Stimulated activated CD8-positive, alpha-beta memory T cell treated with anti-CD3 and anti-CD28 coated beads, Interleukin-4, amount 100 ng/mL, for 1 hour (primary cell): ENCODE measurements at regions not wholly inside any gene's neighbourhood (a gene's known extent, or its start where the extent isn't known, plus 50 kb on each side); places are given as distances from the start of the nearest gene placed in this dataset.
A peak's percentile ranks its signal among the peaks of the same experiment; 100 is the strongest.

ENCODE experiments used
- DNase-seq, 2 donors: peaks; one replicate each; pipeline ENCODE4 v3.0.0-alpha.2; 2020; ENCODE audit warnings: low read depth in 2 of 2, low spot score in 1 of 2

DNA sequence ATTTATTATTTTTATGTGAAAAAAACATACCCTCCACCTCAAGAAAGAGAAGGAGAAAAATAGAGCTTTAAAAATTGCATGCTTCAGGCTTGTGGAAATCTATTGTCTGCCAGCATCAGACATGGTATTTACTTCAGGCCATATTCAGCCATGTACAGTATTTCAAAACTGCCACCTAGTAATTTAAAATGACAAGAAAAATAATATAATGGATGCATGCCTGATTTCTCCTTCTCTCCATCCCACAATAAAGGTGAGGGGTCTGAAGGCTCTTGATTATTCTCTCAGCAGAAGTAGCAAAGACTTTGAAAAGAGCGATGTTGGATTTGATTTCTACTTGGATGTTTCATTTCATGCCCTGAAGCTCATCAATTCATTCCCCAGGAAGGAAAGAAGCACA, 250.7 kb downstream of the TBC1D4 start:
- DNase-seq = no peak

- DNase-seq = no peak
Observed at GRCh38 chr13:75226733-75227435, 255.1 kb downstream of the TBC1D4 start.

DNA sequence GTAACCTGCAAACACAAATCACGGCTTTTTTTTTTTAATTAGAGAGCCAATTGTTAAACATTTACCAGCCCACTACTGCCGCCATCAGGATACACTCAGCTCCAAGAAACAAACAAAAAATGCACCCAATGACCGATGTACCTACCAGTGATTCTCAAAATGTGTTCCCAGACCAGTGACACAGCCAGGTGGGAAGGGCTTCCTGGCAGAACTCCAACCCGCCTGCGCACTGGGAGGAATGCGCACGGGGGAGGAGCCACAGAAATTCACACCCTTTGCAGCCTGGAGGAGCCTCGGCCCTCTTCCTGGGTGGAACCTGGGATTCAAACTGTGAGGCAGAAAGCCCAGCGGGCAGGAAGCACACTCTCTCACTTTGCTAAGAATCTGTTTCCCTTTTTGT, 255.9 kb downstream of the TBC1D4 start:
- no peak for DNase-seq

DNA sequence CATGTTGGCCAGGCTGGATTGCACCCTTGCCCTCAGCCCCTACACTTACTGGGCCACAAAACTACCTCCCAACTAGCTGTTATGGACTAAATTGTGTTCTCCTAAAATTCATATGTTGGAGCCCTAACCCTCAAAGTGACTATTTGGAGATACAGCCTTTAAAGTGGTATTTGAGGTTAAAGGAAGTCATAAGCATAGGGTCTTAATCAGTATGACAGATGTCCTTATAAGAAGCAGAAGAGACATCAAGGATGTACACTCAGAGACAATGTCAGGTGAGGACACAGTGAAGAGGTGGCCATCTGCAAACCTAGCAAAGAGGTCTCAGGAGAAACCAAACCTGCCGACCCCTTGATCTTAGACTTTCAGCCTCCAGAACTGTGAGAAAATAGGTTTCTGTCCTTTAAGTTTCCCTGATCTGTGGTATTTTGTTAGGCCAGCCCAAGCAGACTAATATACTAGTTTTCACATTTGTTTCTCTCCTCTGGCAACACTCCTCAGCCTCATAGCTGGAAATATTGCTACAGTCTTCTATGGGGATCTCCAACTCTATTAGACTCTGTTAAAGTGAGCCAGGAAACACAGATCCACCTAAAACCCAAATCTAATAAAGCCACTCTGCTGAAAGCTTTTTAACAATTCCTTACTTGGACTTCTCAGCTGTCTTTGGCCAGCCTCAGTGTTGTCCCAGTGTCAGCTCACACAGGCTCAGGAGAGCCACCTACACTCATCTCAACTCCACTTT, 256.5 kb downstream of the TBC1D4 start:
- DNase-seq = no peak

DNA sequence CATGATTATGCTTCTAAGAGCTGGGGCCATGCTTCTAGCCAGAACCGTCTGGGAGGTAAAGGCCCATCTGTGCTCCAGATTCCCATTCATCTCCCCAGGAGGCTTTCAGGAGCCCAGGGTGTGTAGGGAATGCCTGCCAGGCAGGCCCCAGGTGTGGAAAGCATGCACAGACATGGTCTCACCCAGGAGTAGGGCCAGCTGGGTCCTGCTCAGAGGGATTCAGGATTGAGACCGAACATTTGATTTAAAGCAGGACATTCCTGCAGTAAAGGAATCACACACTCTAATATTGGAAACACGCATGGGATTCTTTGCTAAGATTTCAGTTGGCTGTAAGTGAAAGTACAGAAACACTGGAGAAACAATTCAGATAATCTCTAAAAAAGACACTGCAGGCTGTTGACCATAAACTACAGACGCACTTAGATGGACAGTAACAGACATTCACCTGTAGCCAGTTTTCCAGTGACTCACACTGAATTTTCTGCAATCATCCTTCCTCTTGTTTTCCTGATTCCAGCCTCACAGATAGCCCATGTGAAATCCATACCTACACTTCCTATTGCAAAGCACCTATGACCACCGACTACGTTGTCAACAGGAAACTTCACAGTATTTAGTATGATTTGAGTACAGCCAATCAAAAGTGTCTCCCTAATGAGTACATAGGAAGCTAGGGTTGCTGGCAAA, 257.8 kb downstream of the TBC1D4 start:
- no peak for DNase-seq

GRCh38 chr13:75222031-75222430, 259.9 kb downstream of the TBC1D4 start:
- DNase-seq = no peak

DNA sequence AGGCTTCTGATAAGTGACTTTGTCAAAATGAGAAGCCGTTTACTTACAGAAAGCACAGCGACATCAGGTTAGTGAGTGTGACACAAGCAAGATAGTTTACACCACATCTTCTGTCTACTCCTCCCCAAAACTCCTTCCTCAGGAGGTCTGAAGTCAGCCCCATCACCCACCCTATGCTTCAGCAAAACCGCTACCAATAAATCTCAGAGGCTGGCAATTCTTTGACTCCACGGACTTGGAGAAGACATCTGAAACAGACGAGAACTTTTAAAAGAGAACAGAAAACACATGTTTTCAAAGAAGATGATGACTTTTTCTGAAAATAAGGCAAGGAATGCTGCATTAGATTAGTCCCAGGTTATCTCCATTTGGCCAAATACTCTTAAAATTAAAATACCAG, 261.1 kb downstream of the TBC1D4 start:
- DNase-seq = no peak

GRCh38 chr13:75220238-75220542, 261.8 kb downstream of the TBC1D4 start:
- no peak for DNase-seq

DNA sequence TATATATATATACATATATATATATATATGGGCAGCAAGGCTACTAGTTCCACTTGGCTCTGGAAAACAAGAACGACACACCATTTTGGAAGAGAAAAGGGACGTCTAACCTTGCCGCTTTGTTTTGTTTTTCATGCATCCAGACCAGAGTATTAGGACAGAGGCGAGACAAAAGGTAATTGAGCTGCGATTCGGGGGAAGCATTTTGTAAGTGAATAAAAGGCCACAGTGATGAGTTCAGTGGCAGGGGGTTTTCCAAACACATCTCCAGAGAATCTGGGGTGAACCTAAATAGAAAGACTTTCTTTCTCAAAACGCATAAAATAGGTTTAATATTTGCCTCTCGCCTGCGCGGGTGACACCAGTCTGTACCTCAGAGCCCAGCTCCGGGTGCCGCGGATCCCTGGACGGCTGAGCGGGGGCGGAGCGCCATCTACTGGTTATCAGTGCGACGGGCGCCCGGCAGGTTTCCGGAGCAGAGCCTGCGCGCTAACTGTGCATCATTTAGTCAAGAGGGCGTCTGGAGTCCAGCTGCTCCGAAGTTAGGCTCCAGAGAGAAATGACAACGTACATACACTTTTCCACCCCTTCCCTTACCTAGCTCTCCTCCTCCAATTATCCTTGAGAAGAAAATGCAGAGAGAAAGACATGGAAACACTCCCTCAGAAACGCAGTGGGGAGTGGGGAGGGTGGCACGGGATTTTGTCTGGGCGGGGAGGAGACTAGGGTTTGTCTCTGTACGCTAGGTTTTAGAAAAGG, 262.3 kb downstream of the TBC1D4 start:
- DNase-seq = peak; percentile 55 to 67

GRCh38 chr13:75217949-75218348, 264.0 kb downstream of the TBC1D4 start:
- no peak for DNase-seq

DNA sequence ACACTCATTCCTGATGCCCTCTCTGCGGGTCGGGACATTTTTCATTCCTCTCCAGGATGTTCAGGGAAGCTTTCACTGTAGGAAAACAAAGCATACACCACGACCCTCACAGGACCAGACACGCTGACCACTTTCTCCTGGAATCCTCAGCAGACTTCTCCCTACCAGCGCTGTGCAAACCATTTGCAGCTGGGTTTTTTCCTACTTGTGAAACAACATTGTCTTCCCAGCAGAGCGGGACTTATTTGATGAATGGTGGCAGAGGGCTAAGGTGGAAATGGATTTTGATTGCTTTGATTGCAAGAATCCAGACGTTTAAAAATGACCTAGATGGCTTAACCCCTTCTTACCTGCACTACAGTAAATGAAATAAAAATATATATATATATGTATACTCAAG, 265.9 kb downstream of the TBC1D4 start:
- no peak for DNase-seq

- DNase-seq = no peak
Observed at GRCh38 chr13:75214846-75215245, 267.1 kb downstream of the TBC1D4 start.

DNA sequence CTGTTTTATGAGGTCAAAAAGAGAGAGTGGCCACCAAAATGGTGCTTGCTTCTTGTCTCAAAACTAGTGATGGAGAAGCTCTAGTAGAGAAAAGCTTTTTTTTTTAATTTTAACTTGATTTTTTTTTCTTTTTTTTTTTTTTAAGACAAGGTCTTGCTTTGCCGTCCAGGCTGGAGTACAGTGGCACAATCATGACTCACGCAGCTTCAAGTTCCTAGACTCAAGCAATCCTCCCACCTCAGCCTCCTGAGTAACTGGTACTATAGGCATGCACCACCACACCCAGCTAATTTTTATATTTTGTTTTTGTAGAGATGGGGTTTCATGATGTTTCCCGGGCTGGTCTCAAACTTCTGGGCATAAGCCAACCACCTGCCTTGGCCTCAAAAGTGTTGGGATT, 279.0 kb downstream of the TBC1D4 start:
- no peak for DNase-seq

DNA sequence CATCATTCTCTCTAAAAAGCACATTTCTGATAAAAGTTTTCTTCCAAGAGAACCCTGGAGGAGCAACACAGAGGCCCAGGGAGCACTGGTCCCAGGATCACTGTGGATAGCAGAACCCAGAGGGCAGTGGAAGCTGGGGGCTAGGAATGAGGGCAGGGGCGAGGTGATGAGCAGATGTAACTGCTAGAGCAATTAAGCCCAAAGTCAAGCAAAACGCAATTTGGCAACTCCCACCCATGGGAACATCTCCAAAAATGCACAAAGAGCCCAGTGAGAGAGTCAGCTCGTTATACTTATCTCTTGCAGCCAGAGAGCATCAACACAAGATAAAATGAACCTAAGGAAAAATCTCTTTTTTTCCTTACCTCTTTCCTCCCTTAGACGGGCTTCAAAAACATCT, 284.2 kb downstream of the TBC1D4 start:
- DNase-seq = no peak

DNA sequence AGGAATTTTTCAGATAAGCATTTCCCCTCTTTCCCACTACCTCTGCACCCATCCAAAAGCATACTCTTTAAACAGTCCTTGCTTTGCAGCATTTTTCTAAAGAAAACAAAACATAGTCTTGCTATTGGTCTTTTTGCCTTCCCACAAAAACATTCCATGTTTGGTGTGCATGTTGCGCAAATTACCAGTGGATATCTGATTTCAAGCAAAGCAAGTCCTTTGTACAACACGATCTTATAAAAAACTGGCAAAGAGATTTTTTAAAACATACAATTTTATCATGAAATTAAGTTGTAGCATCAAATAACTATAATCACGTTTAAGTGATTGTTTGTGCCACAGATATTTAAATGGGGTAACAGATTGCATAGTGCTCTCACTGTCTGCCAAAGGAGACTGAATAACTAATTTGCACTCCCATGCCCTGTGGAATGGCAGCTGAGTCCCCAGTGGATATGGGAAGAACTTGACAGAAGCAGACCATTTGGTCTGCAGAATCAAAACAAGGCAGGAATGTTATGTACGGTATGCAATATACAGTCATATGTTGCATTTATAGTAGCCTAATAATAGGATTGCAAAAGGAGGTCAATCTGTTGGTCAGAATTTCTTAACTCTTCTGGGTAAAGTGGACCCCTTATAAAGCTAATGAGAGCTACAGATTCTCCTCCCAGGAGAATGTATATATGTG, 285.7 kb downstream of the TBC1D4 start:
- no peak for DNase-seq

- DNase-seq = no peak
Observed at GRCh38 chr13:75195495-75196146, 286.3 kb downstream of the TBC1D4 start.

DNA sequence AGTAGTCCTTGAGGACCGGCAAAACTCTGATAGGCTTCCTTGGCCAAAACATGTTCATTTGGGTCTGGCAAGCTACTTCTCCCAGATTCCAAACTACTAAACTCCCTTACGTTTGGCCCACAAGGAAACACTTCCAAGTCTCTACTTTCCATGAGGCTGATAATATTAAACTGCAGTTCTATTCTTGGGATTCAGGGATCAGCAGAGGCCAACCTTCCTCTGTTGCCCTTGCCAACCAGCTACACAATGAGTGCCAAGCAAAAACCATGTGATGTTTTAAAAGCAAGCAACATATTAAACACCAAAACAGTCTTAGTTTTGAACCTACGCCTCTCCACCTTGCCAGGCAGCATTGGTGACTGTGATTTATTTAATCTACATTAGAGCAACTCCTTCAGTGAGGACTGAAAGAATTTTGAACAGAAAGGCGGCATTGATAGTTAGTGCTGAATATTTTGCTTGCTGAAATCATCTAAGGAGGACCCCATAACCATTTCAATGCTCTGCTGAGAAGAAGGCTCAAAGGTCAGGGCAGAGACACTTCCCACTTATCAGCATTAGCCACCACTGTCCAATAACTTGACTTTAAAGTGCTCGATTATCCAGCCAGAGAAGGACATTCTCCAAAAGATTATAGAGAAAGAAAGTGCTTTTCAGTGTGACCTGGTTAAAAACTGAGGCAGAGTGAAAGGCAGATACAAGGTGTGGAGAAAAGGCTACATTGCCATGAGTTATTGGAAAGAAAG, 287.1 kb downstream of the TBC1D4 start:
- no peak for DNase-seq

- DNase-seq = no peak
Observed at GRCh38 chr13:75186379-75186778, 295.6 kb downstream of the TBC1D4 start.

DNA sequence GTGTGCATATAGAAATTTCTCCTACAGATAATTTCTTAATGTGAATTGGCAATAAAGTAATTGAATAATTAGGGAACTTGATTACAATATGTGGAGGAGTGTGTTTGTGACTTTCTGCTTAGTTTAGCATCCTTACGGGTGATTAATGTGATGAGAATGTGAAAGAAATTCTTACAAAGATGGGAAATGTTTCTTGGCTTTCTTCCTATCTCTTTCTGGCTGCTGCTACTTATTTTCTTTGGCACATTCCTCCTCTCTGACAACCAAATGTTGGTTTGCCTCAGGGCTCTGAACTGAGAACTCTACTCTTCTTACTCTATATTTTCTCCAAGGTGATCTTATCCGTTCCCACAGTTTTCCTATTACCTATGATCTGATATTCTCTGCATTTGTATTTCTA, 300.1 kb downstream of the TBC1D4 start:
- DNase-seq = no peak
